PC-3 (cell line): ENCODE measurements at regions not wholly inside any gene's neighbourhood (a gene's known extent, or its start where the extent isn't known, plus 50 kb on each side); places are given as distances from the start of the nearest gene placed in this dataset.

ENCODE experiments used
- ATAC-seq: fragments of 200-7000 bp; cut with Tn5 transposase; 2 replicates; pipeline ENCODE4 v1.9.1; 2020; ENCODE audit warnings: mild to moderate bottlenecking, moderate library complexity
- BruUV-seq: library from RNA; stranded (reverse); fragments of 400-500 nt; replicated peaks from 2 replicates; lab custom pipeline; 2021; lab: Mats Ljungman, UMichigan
- CTCF ChIA-PET: fragments of 300-600 bp; sonication (Branson Sonifier 250); formaldehyde crosslinking; loops from one replicate; lab custom pipeline; 2022; ENCODE audit warnings: antibody characterized with exemption; lab: Charles Lee
- POLR2A ChIA-PET: fragments of 300-600 bp; sonication (Branson Sonifier 250); formaldehyde crosslinking; loops from one replicate; lab custom pipeline; 2022; ENCODE audit warnings: antibody characterized with exemption; ENCODE audit not compliant: unreplicated experiment; lab: Charles Lee
- DNase-seq: peaks from one replicate; pipeline ENCODE4 v3.0.0-alpha.2; 2015
- H2AFZ ChIP-seq: fragments of 300-600 bp; sonication (generic); 2 replicates; pipeline ENCODE4 v1.6.0; 2016; ENCODE audit warnings: antibody characterized with exemption, low read length
- H3F3A ChIP-seq: fragments of 300-600 bp; sonication (generic); one replicate; pipeline ENCODE4 v1.6.0; 2017; ENCODE audit warnings: antibody characterized with exemption, low read length, control low read depth, mild to moderate bottlenecking; ENCODE audit not compliant: unreplicated experiment
- H3K27ac ChIP-seq: fragments of 300-600 bp; sonication (generic); 2 replicates; pipeline ENCODE4 v1.5.1; 2016; ENCODE audit warnings: mild to moderate bottlenecking, low read length
- H3K27me3 ChIP-seq: fragments of 300-600 bp; sonication (generic); 2 replicates; pipeline ENCODE4 v1.6.1; 2016; ENCODE audit warnings: low read length, mixed read lengths
- H3K36me3 ChIP-seq: fragments of 300-600 bp; sonication (generic); 2 replicates; pipeline ENCODE4 v1.6.1; 2016; ENCODE audit warnings: low read depth, mixed run types, low read length, mixed read lengths
- H3K4me1 ChIP-seq: fragments of 300-600 bp; sonication (generic); 2 replicates; pipeline ENCODE4 v1.5.1; 2016; ENCODE audit warnings: low read length; ENCODE audit not compliant: insufficient read depth
- H3K4me2 ChIP-seq: fragments of 300-600 bp; sonication (generic); 2 replicates; pipeline ENCODE4 v1.6.0; 2016; ENCODE audit warnings: low read length
- H3K4me3 ChIP-seq: fragments of 300-600 bp; sonication (generic); 2 replicates; pipeline ENCODE4 v1.5.1; 2016; ENCODE audit warnings: mild to moderate bottlenecking, low read length, mixed read lengths
- H3K79me2 ChIP-seq: fragments of 300-600 bp; sonication (generic); 2 replicates; pipeline ENCODE4 v1.6.1; 2017; ENCODE audit warnings: low read length, mixed read lengths
- H3K9ac ChIP-seq: fragments of 300-600 bp; sonication (generic); 2 replicates; pipeline ENCODE4 v1.6.0; 2016; ENCODE audit warnings: mild to moderate bottlenecking, low read length
- H3K9me2 ChIP-seq: fragments of 300-600 bp; sonication (generic); replicated peaks from 2 replicates; pipeline ENCODE4 v1.6.1; 2016; ENCODE audit warnings: mixed run types, low read length, mixed read lengths
- H3K9me3 ChIP-seq: fragments of 300-600 bp; sonication (generic); 2 replicates; pipeline ENCODE4 v1.6.1; 2016; ENCODE audit warnings: low read length, mixed read lengths
- H4K20me1 ChIP-seq: fragments of 300-600 bp; sonication (generic); 2 replicates; pipeline ENCODE4 v1.6.1; 2016; ENCODE audit warnings: low read length, mixed read lengths
- EZH2 ChIP-seq: fragments of 300-600 bp; sonication (generic); IDR thresholded peaks from one replicate; pipeline ENCODE4 v1.6.1; 2017; ENCODE audit warnings: antibody characterized with exemption, mild to moderate bottlenecking, low read length; ENCODE audit not compliant: unreplicated experiment
- EZH2phosphoT487 ChIP-seq: fragments of 300-600 bp; sonication (generic); IDR thresholded peaks from 2 replicates; pipeline ENCODE4 v1.6.1; 2018; ENCODE audit warnings: mild to moderate bottlenecking, antibody characterized with exemption, low read length, borderline replicate concordance
- intact Hi-C: fragments of 100-400 bp; cut with micrococcal nuclease; formaldehyde crosslinking; loops from 2 replicates; pipeline ENCODE4 v1.9.0; 2023
- TF ChIP-seq, protein P1 (sequence below): fragments of 300-600 bp; sonication (generic); conservative IDR thresholded peaks from 2 replicates; pipeline ENCODE4 v1.5.1; 2017; ENCODE audit warnings: antibody characterized with exemption, low read depth, mild to moderate bottlenecking, low read length

DNA sequence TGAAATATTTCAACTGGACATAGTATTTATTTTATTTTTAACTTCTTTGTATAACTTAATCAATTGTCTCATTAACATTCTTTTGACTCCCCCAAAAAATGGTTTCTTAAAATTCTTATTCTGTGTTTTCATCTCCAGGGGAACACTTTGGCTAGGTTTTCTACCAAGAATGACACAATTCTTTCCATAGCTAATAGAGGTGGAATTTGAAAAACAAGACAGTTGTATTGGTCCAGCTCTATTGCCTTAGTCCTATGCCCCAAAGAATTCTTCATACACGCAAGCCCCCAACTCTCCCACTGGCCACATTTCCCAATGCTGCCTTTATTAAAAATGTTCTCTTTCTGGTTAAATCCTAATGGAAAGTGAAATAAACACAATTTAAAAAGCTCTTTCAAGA lies 104.7 kb upstream of the PKDCC start:
- Histone ChIP-seq H3K27ac (no peak overlapping the region), H3K27me3 (no peaks in the 10 kb centered on the region), H4K20me1 (no peaks in the 10 kb centered on the region), H3F3A (no peaks in the 10 kb centered on the region), H3K9me2 (0 out of 2 replicates have a peak, but pooled peaks cover 5% of the 10 kb centered on the region), H3K9ac (no peak overlapping the region), H3K4me2 (no peak overlapping the region), H3K36me3 (no peaks in the 10 kb centered on the region), H2AFZ (no peak overlapping the region), H3K4me1 (peaks cover 10% of the 10 kb centered on the region), H3K79me2 (no peaks in the 10 kb centered on the region), H3K9me3 (no peaks in the 10 kb centered on the region), H3K4me3 (no peak overlapping the region)
- CTCF ChIA-PET, result no interaction called here
- BruUV-seq, result no TSS peak
- TF ChIP-seq EZH2, result no peak
- TF ChIP-seq, protein P1, sequence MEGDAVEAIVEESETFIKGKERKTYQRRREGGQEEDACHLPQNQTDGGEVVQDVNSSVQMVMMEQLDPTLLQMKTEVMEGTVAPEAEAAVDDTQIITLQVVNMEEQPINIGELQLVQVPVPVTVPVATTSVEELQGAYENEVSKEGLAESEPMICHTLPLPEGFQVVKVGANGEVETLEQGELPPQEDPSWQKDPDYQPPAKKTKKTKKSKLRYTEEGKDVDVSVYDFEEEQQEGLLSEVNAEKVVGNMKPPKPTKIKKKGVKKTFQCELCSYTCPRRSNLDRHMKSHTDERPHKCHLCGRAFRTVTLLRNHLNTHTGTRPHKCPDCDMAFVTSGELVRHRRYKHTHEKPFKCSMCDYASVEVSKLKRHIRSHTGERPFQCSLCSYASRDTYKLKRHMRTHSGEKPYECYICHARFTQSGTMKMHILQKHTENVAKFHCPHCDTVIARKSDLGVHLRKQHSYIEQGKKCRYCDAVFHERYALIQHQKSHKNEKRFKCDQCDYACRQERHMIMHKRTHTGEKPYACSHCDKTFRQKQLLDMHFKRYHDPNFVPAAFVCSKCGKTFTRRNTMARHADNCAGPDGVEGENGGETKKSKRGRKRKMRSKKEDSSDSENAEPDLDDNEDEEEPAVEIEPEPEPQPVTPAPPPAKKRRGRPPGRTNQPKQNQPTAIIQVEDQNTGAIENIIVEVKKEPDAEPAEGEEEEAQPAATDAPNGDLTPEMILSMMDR, result no peak
- TF ChIP-seq EZH2phosphoT487, result no peak
- ATAC-seq, result no peak
- POLR2A ChIA-PET, result no interaction called here
- intact Hi-C loops, result no loop called here
- no peak for DNase-seq

DNA sequence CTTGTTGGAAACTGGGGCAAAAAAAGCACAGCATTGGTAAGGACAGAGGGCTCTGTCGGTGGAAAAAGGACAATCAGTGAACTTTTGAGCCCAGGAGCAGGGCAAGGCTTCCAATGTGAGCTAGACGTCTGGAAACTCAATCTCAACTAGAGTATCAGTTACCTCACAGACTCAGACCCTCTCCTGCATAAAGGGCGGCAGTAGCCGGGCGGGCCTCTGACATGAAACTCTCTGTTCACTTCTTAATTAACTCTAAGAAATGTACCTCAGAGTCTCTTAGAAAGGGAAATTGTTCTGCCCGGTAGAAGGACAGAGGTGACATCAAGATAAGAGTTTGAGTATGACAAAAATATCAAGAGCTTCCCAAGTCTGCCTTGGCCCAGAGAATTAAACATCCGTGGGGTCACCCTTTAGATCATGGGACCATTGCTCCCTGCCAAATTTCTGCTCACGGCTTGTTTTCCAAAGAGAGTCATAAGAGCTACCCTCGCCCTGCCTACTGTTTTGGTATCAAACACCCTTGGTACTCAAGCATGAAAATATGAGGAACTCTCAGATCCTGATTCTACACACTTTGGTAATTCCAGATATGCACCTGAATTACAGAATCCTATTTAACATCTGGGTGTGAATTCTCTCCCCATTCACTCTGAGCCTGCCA lies 103.5 kb upstream of the PKDCC start:
- Histone ChIP-seq H3K79me2 (no peaks in the 10 kb centered on the region), H2AFZ (no peak overlapping the region), H3K4me3 (no peak overlapping the region), H3K27me3 (no peaks in the 10 kb centered on the region), H3K4me1 (no peaks in the 10 kb centered on the region), H3K36me3 (no peaks in the 10 kb centered on the region), H3F3A (no peaks in the 10 kb centered on the region), H3K4me2 (no peak overlapping the region), H3K9me2 (0 out of 2 replicates have a peak, but pooled peaks cover 5% of the 10 kb centered on the region), H4K20me1 (no peaks in the 10 kb centered on the region), H3K9me3 (no peaks in the 10 kb centered on the region), H3K9ac (no peak overlapping the region), H3K27ac (no peak overlapping the region)
- ATAC-seq (no peak), DNase-seq (no peak)
- TF ChIP-seq, protein P1, result no peak
- no peak for TF ChIP-seq EZH2phosphoT487
- TF ChIP-seq EZH2, result no peak
- BruUV-seq, result no TSS peak
- CTCF ChIA-PET, result no interaction called here
- intact Hi-C loops, result no loop called here
- POLR2A ChIA-PET, result no interaction called here

DNA sequence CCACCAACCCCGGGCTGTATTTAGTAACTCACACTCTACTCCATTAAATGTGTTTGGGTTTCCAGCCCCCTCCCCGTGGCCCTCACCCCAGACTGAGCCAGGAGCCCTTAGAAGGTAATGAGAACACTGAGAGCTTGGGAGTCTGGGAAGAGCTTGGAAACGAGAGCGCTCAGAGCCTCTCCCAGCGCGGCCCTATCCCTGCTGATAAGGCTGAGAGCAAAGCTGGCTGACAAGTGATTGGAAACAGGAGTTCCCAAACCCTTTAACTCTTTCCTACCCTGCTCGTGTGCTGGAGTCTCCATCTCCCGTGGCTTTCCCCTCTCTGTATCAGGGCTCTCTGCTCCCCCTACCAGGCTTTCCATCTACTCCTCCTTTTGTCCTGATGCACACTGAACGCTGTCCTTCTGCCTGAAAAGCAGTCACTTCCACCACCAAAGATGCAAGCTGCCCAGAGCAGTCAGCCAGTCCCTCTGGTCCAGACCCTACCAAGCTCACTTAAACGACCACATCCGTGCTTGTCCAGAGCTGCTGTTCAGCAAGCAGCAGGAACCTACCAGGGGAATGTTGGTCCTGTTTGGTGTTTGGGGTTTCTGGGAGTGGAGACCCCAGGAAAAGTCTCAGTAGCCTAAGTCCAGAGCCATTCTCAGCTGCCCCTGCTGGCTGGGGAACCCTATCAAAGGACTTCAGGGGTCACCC lies 100.0 kb upstream of the PKDCC start:
- Histone ChIP-seq H3K4me2 (no peak overlapping the region), H3K27ac (no peak overlapping the region), H2AFZ (no peak overlapping the region), H3K79me2 (no peaks in the 10 kb centered on the region), H3F3A (no peaks in the 10 kb centered on the region), H3K4me1 (no peaks in the 10 kb centered on the region), H3K9ac (no peak overlapping the region), H4K20me1 (no peaks in the 10 kb centered on the region), H3K4me3 (no peak overlapping the region), H3K9me3 (no peaks in the 10 kb centered on the region), H3K36me3 (no peaks in the 10 kb centered on the region), H3K9me2 (no peaks in the 10 kb centered on the region), H3K27me3 (no peaks in the 10 kb centered on the region)
- no peak for ATAC-seq
- BruUV-seq, result no TSS peak
- no peak for TF ChIP-seq EZH2
- TF ChIP-seq, protein P1, result no peak
- no peak for TF ChIP-seq EZH2phosphoT487
- ChIA-PET CTCF (no interaction called here), POLR2A (no interaction called here)
- no peak for DNase-seq
- intact Hi-C loops, result no loop called here
